K562 (cell line): ENCODE measurements at regions not wholly inside any gene's neighbourhood (a gene's known extent, or its start where the extent isn't known, plus 50 kb on each side); places are given as distances from the start of the nearest gene placed in this dataset.

Experiments used
- ATAC-seq: fragments of 200-7000 bp; cut with Tn5 transposase; 3 replicates; pipeline ENCODE4 v1.9.1; 2020; ENCODE audit warnings: moderate library complexity
- BruUV-seq: library from RNA; stranded (reverse); fragments of 400-500 nt; replicated peaks from 2 replicates; lab custom pipeline; 2021; lab: Mats Ljungman, UMichigan
- CTCF ChIA-PET: fragments of 300-600 bp; formaldehyde crosslinking; extraction: SDS; loops from one replicate; lab custom pipeline; 2021; ENCODE audit warnings: low intra/inter-chr PET ratio; lab: Yijun Ruan, JAX
- POLR2A ChIA-PET: fragments of 300-600, 350-650 bp; sonication (Branson Sonifier 250); formaldehyde crosslinking; extraction: SDS; loops from one replicate; lab custom pipeline; 2021; ENCODE audit warnings: antibody characterized with exemption, inconsistent platforms; lab: Yijun Ruan, JAX
- DNase-seq, 4 experiments: peaks; one replicate each; pipeline versions ENCODE4 v3.0.0 to v3.0.0-alpha.2; 2011 to 2018; ENCODE audit warnings: low spot score in 3 of 4, mixed read lengths in 3 of 4; ENCODE audit errors: extremely low read depth in 1 of 4
- FAIRE-seq: peaks from 2 replicates; lab custom pipeline; 2011; peaks lifted over from hg19 to GRCh38; lab: Jason Lieb, UNC
- H2AFZ ChIP-seq: 2 replicates; pipeline ENCODE4 v1.6.0; 2011; ENCODE audit warnings: low read depth, low read length, control low read depth, inconsistent platforms
- H3K27ac ChIP-seq: fragments of 200-600 bp; 3 replicates; pipeline ENCODE4 v1.8.0; 2011; ENCODE audit warnings: low read depth, mild to moderate bottlenecking, control low read depth, inconsistent platforms, low read length, moderate library complexity, mixed read lengths; ENCODE audit errors: extremely low read depth
- H3K27me3 ChIP-seq, 2 experiments: fragments of 300-600 bp in 1 of 2; 2 replicates in 1 of 2; 3 replicates in 1 of 2; pipeline versions ENCODE4 v1.6.0 to v1.8.0; 2011; ENCODE audit warnings: inconsistent platforms in 2 of 2, low read length in 2 of 2, mild to moderate bottlenecking in 1 of 2, mixed read lengths in 1 of 2, moderate library complexity in 1 of 2; ENCODE audit not compliant: control insufficient read depth in 2 of 2, insufficient read depth in 2 of 2
- H3K36me3 ChIP-seq: fragments of 300-600 bp; 3 replicates; pipeline ENCODE4 v1.8.0; 2011; ENCODE audit warnings: mild to moderate bottlenecking, low read length, inconsistent platforms; ENCODE audit not compliant: control insufficient read depth, insufficient read depth
- H3K4me1 ChIP-seq, 2 experiments: fragments of 200-600 bp in 1 of 2; replicated peaks in 1 of 2; 2 replicates in 1 of 2; 3 replicates in 1 of 2; pipeline versions ENCODE4 v1.5.1 to v1.8.0; 2011; ENCODE audit warnings: inconsistent platforms in 2 of 2, low read length in 2 of 2, mild to moderate bottlenecking in 1 of 2, mixed read lengths in 1 of 2, moderate library complexity in 1 of 2; ENCODE audit not compliant: control insufficient read depth in 2 of 2, insufficient read depth in 2 of 2
- H3K4me2 ChIP-seq: 2 replicates; pipeline ENCODE4 v1.6.1; 2011; ENCODE audit warnings: low read length, control low read depth, inconsistent platforms, mixed read lengths; ENCODE audit not compliant: insufficient read depth
- H3K4me3 ChIP-seq: fragments of 200-600 bp; sonication (generic), shearing (Covaris generic); 2 replicates; pipeline ENCODE4 v1.5.1; 2016; ENCODE audit warnings: control low read depth, inconsistent platforms
- H3K79me2 ChIP-seq: fragments of 200-600 bp; 3 replicates; pipeline ENCODE4 v1.8.0; 2011; ENCODE audit warnings: low read length, inconsistent platforms; ENCODE audit not compliant: control insufficient read depth, insufficient read depth
- H3K9ac ChIP-seq, 2 experiments: 2 replicates each; pipeline versions ENCODE4 v1.6.0 to v1.6.1; 2011; ENCODE audit warnings: low read depth in 2 of 2, low read length in 2 of 2, control low read depth in 1 of 2, inconsistent platforms in 1 of 2, mild to moderate bottlenecking in 1 of 2, mixed read lengths in 1 of 2; ENCODE audit not compliant: insufficient read depth in 1 of 2
- H3K9me1 ChIP-seq: one replicate; pipeline ENCODE4 v1.6.0; 2011; ENCODE audit warnings: inconsistent platforms, mild to moderate bottlenecking, low read length, moderate library complexity; ENCODE audit not compliant: control insufficient read depth, insufficient read depth
- H3K9me3 ChIP-seq: replicated peaks from 2 replicates; pipeline ENCODE4 v1.5.1; 2011; ENCODE audit warnings: low read depth, low read length, inconsistent platforms; ENCODE audit not compliant: control insufficient read depth, insufficient read depth
- H4K20me1 ChIP-seq: replicated peaks from 2 replicates; pipeline ENCODE4 v1.6.1; 2011; ENCODE audit warnings: low read length, inconsistent platforms, mixed read lengths; ENCODE audit not compliant: control insufficient read depth, insufficient read depth
- JUN ChIP-seq, 2 experiments: sonication (generic) in 1 of 2; formaldehyde crosslinking in 1 of 2; IDR thresholded peaks; 2 replicates each; pipeline versions ENCODE4 v1.6.1 to v1.8.0; 2012 to 2022; ENCODE audit warnings: borderline replicate concordance in 2 of 2, mild to moderate bottlenecking in 2 of 2, improper control_type of control experiment in 1 of 2, low read depth in 1 of 2, low read length in 1 of 2, missing genetic modification reagents in 1 of 2
- SMAD3 ChIP-seq: fragments of 450-650 bp; formaldehyde crosslinking; conservative IDR thresholded peaks from 2 replicates; pipeline ENCODE4 v1.4.0; 2020; ENCODE audit warnings: mild to moderate bottlenecking
- SMC3 ChIP-seq: conservative IDR thresholded peaks from 2 replicates; pipeline ENCODE4 v1.6.1; 2011; ENCODE audit warnings: low read depth, low read length, improper control_type of control experiment; ENCODE audit not compliant: insufficient read depth
- TEAD1 ChIP-seq, 2 experiments: fragments of 450-650 bp in 1 of 2; sonication (generic) in 1 of 2; formaldehyde crosslinking; IDR thresholded peaks; 2 replicates each; pipeline versions ENCODE4 v1.4.0 to v1.8.0; 2020 to 2022; ENCODE audit warnings: mild to moderate bottlenecking in 2 of 2, missing genetic modification reagents in 1 of 2
- TEAD2 ChIP-seq: fragments of 450-650 bp; IDR thresholded peaks from 2 replicates; pipeline ENCODE4 v1.6.1; 2016; ENCODE audit warnings: missing genetic modification characterization, control low read depth, missing compliant biosample characterization
- ZNF395 ChIP-seq: fragments of 200-800 bp; sonication (Bioruptor generic); IDR thresholded peaks from 2 replicates; pipeline ENCODE4 v1.6.1; 2017; ENCODE audit warnings: missing genetic modification characterization, missing compliant biosample characterization
- WGBS: fragments of 100-300 bp; shearing (Covaris generic); methylation state at CpG from one replicate; pipeline ENCODE4 v1.1.6; 2016; ENCODE audit warnings: low coverage, mixed read lengths; ENCODE audit not compliant: insufficient coverage; ENCODE audit errors: missing lambda C conversion rate; 5-methylcytosine and 5-hydroxymethylcytosine counted together
- in situ Hi-C: fragments of 300-500 bp; cut with MboI; formaldehyde crosslinking; loops from 4 replicates; pipeline ENCODE4 v1.15.0; 2018; ENCODE audit warnings: inconsistent platforms, mixed read lengths
- intact Hi-C: fragments of 100-400 bp; cut with micrococcal nuclease; formaldehyde crosslinking; loops from 2 replicates; pipeline ENCODE4 v1.14.2; 2022
- TF ChIP-seq, protein P1 (sequence below), 2 experiments: fragments of 250-450 bp in 1 of 2; fragments of 450-650 bp in 1 of 2; sonication (Bioruptor Pico) in 1 of 2; IDR thresholded peaks; 2 replicates each; pipeline versions ENCODE4 v1.6.1 to v1.8.0; 2016 to 2021; ENCODE audit warnings: mild to moderate bottlenecking in 2 of 2, moderate library complexity in 2 of 2, missing compliant biosample characterization in 1 of 2, missing genetic modification characterization in 1 of 2

- DNase-seq: no peak
These were observed 100.3 kb upstream of the PMAIP1 start for GRCh38 chr18:59799383-59800015.

More at GRCh38 chr18:59799383-59800015, 100.3 kb upstream of the PMAIP1 start:
- in situ Hi-C loops: no loop called here
- no peak overlapping the region for H3K4me2 ChIP-seq
- H3K27me3 ChIP-seq: peaks cover 0 to 5% of the 10 kb centered on the region in 2 experiments; a peak in 1 of 5 replicates
- H3K36me3 ChIP-seq: no peaks in the 10 kb centered on the region
- H4K20me1 ChIP-seq: no peaks in the 10 kb centered on the region
- CTCF ChIA-PET: no interaction called here
- H3K9me1 ChIP-seq: no peaks in the 10 kb centered on the region
- H3K79me2 ChIP-seq: no peaks in the 10 kb centered on the region
- no peak overlapping the region for H3K4me3 ChIP-seq
- FAIRE-seq (no peak), ATAC-seq (no peak)
- POLR2A ChIA-PET: no interaction called here
- TF ChIP-seq TEAD2 (tag): no peak
- TF ChIP-seq JUN (IDR thresholded peaks at IDR 0.05; ENCODE audit: borderline replicate concordance, low read depth, low read length): no peak
- no peak for TF ChIP-seq JUN (CRISPR knock-in tag; IDR thresholded peaks at IDR 0.05; ENCODE audit: borderline replicate concordance)
- no peak for TF ChIP-seq SMC3
- no peak for TF ChIP-seq TEAD1 (CRISPR knock-in tag; IDR thresholded peaks at IDR 0.05)
- TF ChIP-seq ZNF395 (CRISPR knock-in tag): no peak
- TF ChIP-seq, protein P1, sequence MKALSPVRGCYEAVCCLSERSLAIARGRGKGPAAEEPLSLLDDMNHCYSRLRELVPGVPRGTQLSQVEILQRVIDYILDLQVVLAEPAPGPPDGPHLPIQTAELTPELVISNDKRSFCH (CRISPR knock-in tag; IDR thresholded peaks at IDR 0.05): no peak
- TF ChIP-seq, protein P1 (tag; IDR thresholded peaks at IDR 0.05): no peak
- TF ChIP-seq SMAD3 (CRISPR knock-in tag): no peak
- 0% methylated on average over 5 of the region's 6 CpGs for WGBS
- no peak overlapping the region for H2AFZ ChIP-seq
- intact Hi-C loops: no loop called here
- no peaks in the 10 kb centered on the region for H3K4me1 ChIP-seq
- H3K9me3 ChIP-seq: no peaks in the 10 kb centered on the region
- BruUV-seq: no TSS peak
- H3K9ac ChIP-seq: no peak overlapping the region
- no peak overlapping the region for H3K27ac ChIP-seq
